ENCODE measurements at regions not wholly inside any gene's neighbourhood (a gene's known extent, or its start where the extent isn't known, plus 50 kb on each side); places are given as distances from the start of the nearest gene placed in this dataset.

DNA sequence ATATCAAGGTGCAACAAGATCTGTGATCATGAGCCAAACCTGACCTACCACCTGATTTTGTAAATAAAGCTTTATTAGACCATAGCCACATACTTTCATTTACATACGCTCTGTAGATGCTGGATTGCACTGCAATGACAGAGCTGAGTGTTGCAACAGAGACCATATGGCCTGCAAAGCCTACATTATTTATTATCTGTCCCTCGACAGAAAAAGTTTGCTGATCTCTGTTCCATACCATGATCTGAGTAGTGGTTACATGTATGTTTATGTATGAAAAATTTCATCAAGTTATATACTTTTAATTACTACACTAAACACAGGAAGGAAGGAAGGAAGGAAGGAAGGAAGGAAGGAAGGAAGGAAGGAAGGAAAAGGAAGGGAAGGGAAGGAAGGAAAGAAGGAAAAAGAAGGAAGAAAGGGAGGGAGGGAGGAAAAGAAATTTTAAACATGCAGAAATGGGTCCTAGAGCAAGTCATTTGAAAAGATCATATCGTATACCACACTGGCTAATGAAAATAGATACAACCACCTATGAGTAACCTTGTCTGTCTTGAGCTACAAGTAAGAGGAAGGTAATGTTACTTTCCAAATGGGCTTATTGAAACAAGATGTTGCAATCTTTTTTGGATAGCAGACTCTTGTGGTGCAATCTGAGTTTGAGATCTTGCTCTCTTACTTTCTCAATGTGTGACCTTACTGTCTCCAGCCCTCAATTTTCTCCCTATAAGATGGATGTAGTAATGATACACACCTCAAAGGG, 441.0 kb downstream of the KIF16B start:
- DNase-seq (no peak), ATAC-seq (no peak)
- Mint-ChIP-seq H3K36me3 (ENCODE audit: low read depth) (no peaks in the 10 kb centered on the region), H3K27ac (no peak overlapping the region), H3K27me3 (no peaks in the 10 kb centered on the region), H3K4me1 (no peaks in the 10 kb centered on the region), H3K4me3 (no peak overlapping the region), H3K9me3 (ENCODE audit: low read depth) (peaks cover 5% of the 10 kb centered on the region)
- intact Hi-C loops (cut with DNase I, micrococcal nuclease), result no loop called here
- ChIA-PET CTCF (no interaction called here), POLR2A (no interaction called here)

DNA sequence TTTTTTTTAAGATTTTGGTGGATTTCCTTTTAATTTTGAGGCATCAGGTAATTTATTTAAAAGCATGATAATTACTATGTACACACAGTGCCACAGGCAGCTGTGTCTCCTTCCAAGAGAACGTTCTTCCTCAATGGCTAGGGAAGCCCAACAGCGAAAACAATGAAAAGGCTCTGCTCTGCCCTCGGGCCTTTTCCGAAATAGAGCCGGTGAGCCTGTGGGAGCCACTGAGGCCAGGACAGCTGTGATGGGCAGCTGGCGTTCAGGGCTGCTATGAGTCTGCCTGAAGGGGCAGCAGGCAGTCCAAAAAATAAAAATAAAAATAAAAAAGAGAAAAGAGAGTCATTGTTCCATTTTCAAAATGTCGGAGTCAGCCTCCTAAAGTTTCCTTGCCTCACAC, 443.8 kb downstream of the KIF16B start:
- no peak for ATAC-seq
- no peaks in the 10 kb centered on the region for H3K4me1 Mint-ChIP-seq
- CTCF ChIA-PET, result no interaction called here
- no peaks in the 10 kb centered on the region for H3K36me3 Mint-ChIP-seq (ENCODE audit: low read depth)
- POLR2A ChIA-PET, result no interaction called here
- intact Hi-C loops (cut with DNase I, micrococcal nuclease), result no loop called here
- H3K4me3 Mint-ChIP-seq, result no peak overlapping the region
- H3K27me3 Mint-ChIP-seq, result no peaks in the 10 kb centered on the region
- no peak for DNase-seq
- H3K9me3 Mint-ChIP-seq (ENCODE audit: low read depth), result peaks cover 3% of the 10 kb centered on the region
- H3K27ac Mint-ChIP-seq, result no peak overlapping the region

DNA sequence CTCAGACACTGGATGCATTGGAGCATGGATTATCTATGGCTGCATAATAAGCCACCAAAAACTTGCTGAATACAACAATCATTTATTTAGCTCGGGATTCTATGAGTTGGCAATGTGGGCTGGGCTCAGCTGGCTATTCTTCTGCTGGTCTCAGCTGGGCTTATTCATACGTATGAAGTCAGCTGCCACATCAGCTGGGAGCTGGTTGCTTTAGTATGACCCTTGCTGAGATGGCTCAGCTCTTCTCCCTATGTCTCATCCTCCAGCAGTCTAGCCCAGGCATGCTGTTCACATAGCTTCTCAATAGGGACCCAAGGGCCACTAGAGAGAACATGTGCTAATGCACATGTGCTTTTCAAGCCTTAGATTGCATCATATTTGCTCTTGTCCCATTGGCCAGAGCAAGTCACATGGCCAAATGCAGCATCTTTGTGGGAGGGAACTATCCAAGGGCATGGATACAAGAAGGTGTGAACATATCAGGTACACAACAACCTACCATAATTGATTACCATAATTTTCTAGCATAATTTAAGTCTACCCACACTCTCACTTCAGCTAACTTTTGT, 444.6 kb downstream of the KIF16B start:
- H3K4me3 Mint-ChIP-seq, result no peak overlapping the region
- ATAC-seq, result no peak
- H3K36me3 Mint-ChIP-seq (ENCODE audit: low read depth), result no peaks in the 10 kb centered on the region
- H3K27me3 Mint-ChIP-seq, result no peaks in the 10 kb centered on the region
- no peak overlapping the region for H3K27ac Mint-ChIP-seq
- POLR2A ChIA-PET, result no interaction called here
- DNase-seq, result no peak
- H3K4me1 Mint-ChIP-seq, result no peaks in the 10 kb centered on the region
- CTCF ChIA-PET, result interaction anchor here (0.7 kb wide), 1 partner anchor 15 kb away, joined by 3 read pairs; no protein-coding TSS in a partner anchor
- intact Hi-C loops (cut with DNase I, micrococcal nuclease), result no loop called here
- H3K9me3 Mint-ChIP-seq (ENCODE audit: low read depth), result peaks cover 3% of the 10 kb centered on the region

DNA sequence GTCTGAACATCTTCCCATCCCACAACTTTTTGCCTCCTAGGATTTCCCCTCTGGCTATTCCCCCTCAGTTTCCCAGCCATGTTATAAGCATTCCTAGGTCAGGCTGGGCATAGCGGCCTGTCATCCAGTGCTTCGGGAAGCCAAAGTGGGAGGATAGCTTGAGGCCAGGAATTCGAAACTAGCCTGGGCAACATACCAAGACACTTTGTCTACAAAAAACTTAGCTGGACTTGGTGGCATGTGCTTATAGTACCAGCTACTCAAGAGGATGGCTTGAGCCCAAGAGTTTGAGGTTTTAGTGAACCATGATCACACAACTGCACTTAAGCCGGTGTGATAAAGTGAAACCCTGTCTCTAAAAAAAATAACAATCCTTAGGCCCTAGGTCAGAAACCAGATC, 447.4 kb downstream of the KIF16B start:
- DNase-seq (no peak), ATAC-seq (no peak)
- Mint-ChIP-seq H3K9me3 (ENCODE audit: low read depth) (no peaks in the 10 kb centered on the region), H3K36me3 (ENCODE audit: low read depth) (no peaks in the 10 kb centered on the region), H3K4me3 (no peak overlapping the region), H3K27me3 (no peaks in the 10 kb centered on the region), H3K27ac (no peak overlapping the region), H3K4me1 (no peaks in the 10 kb centered on the region)
- ChIA-PET CTCF (interaction anchor here (0.8 kb wide), 1 partner anchor 10 kb away, joined by 3 read pairs; no protein-coding TSS in a partner anchor), POLR2A (no interaction called here)
- intact Hi-C loops (cut with DNase I, micrococcal nuclease), result no loop called here

DNA sequence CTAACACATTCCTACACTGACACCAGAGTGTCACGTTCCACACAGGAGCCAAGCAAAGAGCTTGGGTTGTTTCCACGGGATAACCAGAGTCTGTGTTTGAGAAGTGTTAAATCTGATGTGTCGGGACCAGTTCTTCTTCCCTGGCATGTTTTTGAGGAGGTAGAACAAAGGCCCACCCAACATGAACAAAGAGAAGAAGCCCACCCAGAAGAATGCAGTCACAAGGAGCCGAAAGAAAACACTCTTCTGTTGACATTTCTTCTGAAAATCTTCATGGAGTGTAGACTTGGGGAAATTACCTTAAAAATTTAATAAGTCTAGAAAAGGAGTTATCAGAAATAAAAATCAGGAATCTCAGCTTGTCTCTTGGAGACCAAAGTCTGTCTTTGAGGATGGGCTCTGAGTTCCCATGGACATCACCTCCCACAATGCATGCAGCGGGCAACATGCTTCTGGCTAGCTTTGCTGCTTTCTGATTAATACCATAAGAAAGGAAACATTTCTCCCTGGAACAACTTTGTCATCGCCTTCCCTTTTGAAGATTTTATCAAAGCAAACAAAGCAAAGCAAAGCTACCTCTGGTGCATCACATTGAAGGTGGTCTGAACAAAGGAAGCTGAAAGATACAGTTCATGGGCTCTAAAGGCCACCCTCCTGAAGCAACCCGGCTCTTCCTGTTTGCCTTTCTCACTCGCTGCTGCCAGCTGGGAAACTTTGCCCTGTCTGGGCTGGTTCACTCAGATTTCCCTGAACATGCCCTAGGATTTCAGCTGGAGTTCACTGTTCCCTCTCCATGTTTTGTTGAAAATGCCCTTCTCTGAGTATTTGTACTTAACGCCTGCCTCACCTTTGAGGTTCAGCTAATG, 448.1 kb downstream of the KIF16B start:
- CTCF ChIA-PET, result interaction anchor here (0.6 to 0.8 kb wide), 2 partner anchors 10 to 11 kb away, joined by 3 read pairs; no protein-coding TSS in a partner anchor

DNA sequence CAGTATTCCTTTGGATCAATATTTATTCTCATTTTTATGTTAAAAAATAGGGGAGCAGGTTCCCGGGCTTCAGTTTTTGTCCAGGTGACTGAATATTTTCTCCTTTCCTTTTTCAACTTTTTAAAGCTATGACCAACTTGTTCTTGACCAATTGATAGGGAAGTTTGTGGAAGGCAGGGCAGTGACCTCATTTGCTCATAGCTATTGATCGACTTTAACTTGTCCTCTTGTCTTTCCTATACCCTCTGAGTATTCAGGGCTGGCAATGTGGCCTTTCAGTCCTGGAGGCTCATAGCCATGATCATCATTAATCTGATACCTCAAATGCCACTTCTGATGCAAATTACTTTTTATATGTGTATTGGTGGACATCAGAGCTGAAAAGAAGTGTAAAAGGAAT, 448.8 kb downstream of the KIF16B start:
- no peaks in the 10 kb centered on the region for H3K27me3 Mint-ChIP-seq
- H3K4me3 Mint-ChIP-seq, result no peak overlapping the region
- H3K9me3 Mint-ChIP-seq (ENCODE audit: low read depth), result no peaks in the 10 kb centered on the region
- H3K4me1 Mint-ChIP-seq, result no peaks in the 10 kb centered on the region
- DNase-seq, result no peak
- no peak for ATAC-seq
- POLR2A ChIA-PET, result no interaction called here
- CTCF ChIA-PET, result interaction anchor here (0.6 kb wide), 2 partner anchors 9 to 427 kb away, joined by 3 read pairs; no protein-coding TSS in a partner anchor
- no peaks in the 10 kb centered on the region for H3K36me3 Mint-ChIP-seq (ENCODE audit: low read depth)
- intact Hi-C loops (cut with DNase I, micrococcal nuclease), result no loop called here
- no peak overlapping the region for H3K27ac Mint-ChIP-seq

More for the DNA sequence above, 448.1 kb downstream of the KIF16B start:
- POLR2A ChIA-PET, result no interaction called here
- no peak for ATAC-seq
- intact Hi-C loops (cut with DNase I, micrococcal nuclease), result no loop called here
- Mint-ChIP-seq H3K27me3 (no peaks in the 10 kb centered on the region), H3K27ac (no peak overlapping the region), H3K4me1 (no peaks in the 10 kb centered on the region), H3K9me3 (ENCODE audit: low read depth) (no peaks in the 10 kb centered on the region), H3K4me3 (no peak overlapping the region), H3K36me3 (ENCODE audit: low read depth) (no peaks in the 10 kb centered on the region)
- DNase-seq, result no peak

DNA sequence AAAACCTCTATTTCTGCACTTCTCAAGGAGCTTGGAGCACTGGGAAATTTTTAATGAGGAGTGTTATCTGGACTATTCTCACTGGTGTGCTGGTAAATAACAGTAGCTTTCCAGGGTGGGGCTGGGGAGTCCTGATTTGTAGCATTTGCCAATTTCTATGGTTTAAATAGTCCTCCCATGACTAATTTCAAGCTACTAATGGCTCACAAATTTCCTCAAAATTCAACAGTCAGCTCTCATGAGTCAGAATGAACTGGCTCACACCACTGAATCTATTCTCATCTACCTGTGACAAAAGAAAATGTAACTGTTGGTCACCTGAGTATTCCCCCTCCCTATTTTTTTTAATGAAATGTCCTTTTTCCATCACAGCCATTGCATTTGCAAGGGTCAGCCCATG, 449.6 kb downstream of the KIF16B start:
- DNase-seq (no peak), ATAC-seq (no peak)
- H3K27ac Mint-ChIP-seq, result no peak overlapping the region
- H3K27me3 Mint-ChIP-seq, result no peaks in the 10 kb centered on the region
- no peaks in the 10 kb centered on the region for H3K9me3 Mint-ChIP-seq (ENCODE audit: low read depth)
- POLR2A ChIA-PET, result no interaction called here
- H3K36me3 Mint-ChIP-seq (ENCODE audit: low read depth), result no peaks in the 10 kb centered on the region
- intact Hi-C loops (cut with DNase I, micrococcal nuclease), result no loop called here
- no peak overlapping the region for H3K4me3 Mint-ChIP-seq
- CTCF ChIA-PET, result no interaction called here
- no peaks in the 10 kb centered on the region for H3K4me1 Mint-ChIP-seq

DNA sequence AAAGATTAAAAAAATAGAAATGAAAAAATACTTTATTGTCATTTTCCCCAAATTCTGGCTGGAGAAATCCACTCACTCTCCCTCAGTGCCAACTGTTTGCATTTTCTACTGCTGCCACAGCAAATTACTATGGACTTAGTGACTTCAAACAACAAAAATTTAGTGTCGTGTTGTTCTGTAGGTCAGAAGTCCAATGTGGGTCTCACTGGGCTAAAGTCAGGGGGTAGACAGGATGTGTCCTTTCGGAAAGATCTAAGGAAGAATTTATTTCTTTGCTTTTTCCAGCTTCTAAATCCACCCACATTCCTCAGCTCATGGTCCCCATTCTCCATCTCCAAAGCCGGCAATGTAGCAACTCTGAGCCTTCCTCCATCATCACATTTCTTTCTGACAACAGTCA, 453.3 kb downstream of the KIF16B start:
- intact Hi-C loops (cut with DNase I, micrococcal nuclease), result no loop called here
- CTCF ChIA-PET, result no interaction called here
- Mint-ChIP-seq H3K9me3 (ENCODE audit: low read depth) (no peaks in the 10 kb centered on the region), H3K4me1 (no peaks in the 10 kb centered on the region), H3K36me3 (ENCODE audit: low read depth) (no peaks in the 10 kb centered on the region), H3K27ac (no peak overlapping the region), H3K27me3 (no peaks in the 10 kb centered on the region), H3K4me3 (no peak overlapping the region)
- DNase-seq (no peak), ATAC-seq (no peak)
- POLR2A ChIA-PET, result interaction anchor here (0.7 kb wide), 1 partner anchor 1764 kb away, joined by 3 read pairs; no protein-coding TSS in a partner anchor

DNA sequence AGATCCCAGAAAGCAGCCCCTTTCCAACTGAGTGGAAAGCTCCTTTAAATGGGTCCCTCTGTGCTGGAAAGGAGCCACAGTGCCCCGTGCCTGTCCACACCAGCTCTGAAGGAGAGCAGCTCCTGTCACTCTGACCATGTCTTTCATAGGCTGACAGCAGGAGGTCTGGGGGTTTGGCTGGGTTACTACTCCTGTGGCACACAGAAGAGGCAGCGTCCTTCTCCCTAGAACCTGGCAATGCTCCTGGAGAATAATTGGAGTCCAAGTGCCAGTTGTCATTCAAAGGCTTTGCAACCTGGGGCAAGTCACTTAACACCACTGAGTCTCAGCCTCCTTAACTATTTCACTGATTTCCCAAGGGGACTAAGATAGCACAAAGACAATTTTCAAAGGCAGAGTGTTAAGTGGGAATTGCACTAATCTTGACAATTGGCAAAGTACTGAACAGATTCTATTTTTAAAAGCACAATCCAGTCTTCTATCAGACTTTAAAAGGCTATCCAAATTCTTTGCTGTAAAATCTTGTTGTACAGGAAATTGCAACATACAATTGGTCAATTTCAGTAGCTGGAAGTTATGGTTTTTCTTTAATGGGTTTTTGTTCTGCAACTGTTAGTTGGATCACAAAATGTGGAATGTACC, 457.2 kb downstream of the KIF16B start:
- intact Hi-C loops (cut with DNase I, micrococcal nuclease), result no loop called here
- ChIA-PET POLR2A (no interaction called here), CTCF (no interaction called here)
- Mint-ChIP-seq H3K4me1 (no peaks in the 10 kb centered on the region), H3K4me3 (no peak overlapping the region), H3K27me3 (no peaks in the 10 kb centered on the region), H3K9me3 (ENCODE audit: low read depth) (no peaks in the 10 kb centered on the region), H3K36me3 (ENCODE audit: low read depth) (no peaks in the 10 kb centered on the region), H3K27ac (no peak overlapping the region)
- DNase-seq (no peak), ATAC-seq (no peak)

DNA sequence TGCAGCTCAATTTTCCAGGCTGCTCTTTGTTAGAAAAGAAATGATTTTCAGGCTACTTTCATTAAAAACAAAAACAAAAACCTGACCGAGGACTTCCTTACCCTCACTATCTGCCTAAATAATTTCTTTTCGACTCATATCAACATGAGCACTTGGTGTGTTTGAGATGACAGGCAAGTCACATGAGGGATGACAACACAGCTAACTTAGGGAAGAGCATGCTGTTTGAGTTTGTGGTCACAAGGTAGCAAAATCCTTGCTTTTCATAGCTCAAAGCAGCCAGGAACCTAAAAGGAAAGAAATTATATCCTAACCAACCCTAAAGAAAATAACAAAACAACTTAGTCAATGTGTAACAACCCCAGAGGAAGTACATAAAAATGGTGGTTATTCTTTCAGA, 459.5 kb downstream of the KIF16B start:
- DNase-seq, result no peak
- Mint-ChIP-seq H3K27me3 (no peaks in the 10 kb centered on the region), H3K4me3 (no peak overlapping the region), H3K36me3 (ENCODE audit: low read depth) (no peaks in the 10 kb centered on the region), H3K9me3 (ENCODE audit: low read depth) (no peaks in the 10 kb centered on the region), H3K27ac (no peak overlapping the region), H3K4me1 (no peaks in the 10 kb centered on the region)
- CTCF ChIA-PET, result no interaction called here
- intact Hi-C loops (cut with DNase I, micrococcal nuclease), result no loop called here
- POLR2A ChIA-PET, result no interaction called here
- ATAC-seq, result no peak

DNA sequence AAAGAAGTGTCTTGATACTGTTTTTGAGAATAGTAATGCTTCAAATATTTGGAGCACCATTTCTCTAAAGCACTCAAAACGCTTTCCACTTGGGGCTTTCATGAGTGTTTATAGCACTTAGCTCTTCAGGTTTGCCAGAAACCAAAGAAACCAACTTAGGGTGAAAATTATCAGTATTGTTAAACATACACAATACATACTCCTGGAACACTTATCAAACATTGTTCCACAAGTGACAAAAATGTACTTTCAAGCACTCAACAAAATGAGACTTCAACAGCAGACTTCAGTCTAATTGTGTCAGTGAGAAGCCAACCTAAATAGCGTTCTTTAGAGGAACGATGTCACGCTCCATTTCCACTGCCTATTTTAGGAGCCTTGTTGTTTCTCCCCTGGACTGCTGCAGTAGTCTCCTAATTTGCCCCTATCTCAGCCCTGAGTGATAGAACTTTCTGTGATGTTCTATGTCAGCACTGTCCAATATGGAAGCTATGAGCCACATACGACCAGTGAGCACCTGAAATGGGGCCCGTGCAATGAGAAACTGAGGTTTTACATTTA, 461.3 kb downstream of the KIF16B start:
- Mint-ChIP-seq H3K27me3 (no peaks in the 10 kb centered on the region), H3K4me1 (no peaks in the 10 kb centered on the region), H3K4me3 (no peak overlapping the region), H3K36me3 (ENCODE audit: low read depth) (no peaks in the 10 kb centered on the region), H3K27ac (no peak overlapping the region), H3K9me3 (ENCODE audit: low read depth) (no peaks in the 10 kb centered on the region)
- intact Hi-C loops (cut with DNase I, micrococcal nuclease), result no loop called here
- DNase-seq, result no peak
- no peak for ATAC-seq
- ChIA-PET POLR2A (no interaction called here), CTCF (no interaction called here)

Measured in activated CD4-positive, alpha-beta T cell treated with anti-CD3 and anti-CD28 coated beads for 36 hours (primary cell).